Keratinocyte (primary cell): ENCODE measurements at regions not wholly inside any gene's neighbourhood (a gene's known extent, or its start where the extent isn't known, plus 50 kb on each side); places are given as distances from the start of the nearest gene placed in this dataset.

ENCODE experiments used
- DNase-seq: peaks from one replicate; pipeline ENCODE4 v3.0.0-alpha.2; 2011; ENCODE audit warnings: low read depth, missing footprints, low spot score
- FAIRE-seq: peaks from 2 replicates; lab custom pipeline; 2011; peaks lifted over from hg19 to GRCh38; lab: Jason Lieb, UNC
- H2AFZ ChIP-seq: 2 replicates; pipeline ENCODE4 v1.6.0; 2012; ENCODE audit warnings: low read length, control low read depth, inconsistent platforms; ENCODE audit not compliant: control insufficient read depth
- H3K27ac ChIP-seq: 2 replicates; pipeline ENCODE4 v1.5.1; 2011; ENCODE audit warnings: low read length; ENCODE audit not compliant: control insufficient read depth, insufficient read depth
- H3K27me3 ChIP-seq: 3 replicates; pipeline ENCODE4 v1.6.0; 2011; ENCODE audit warnings: low read length; ENCODE audit not compliant: control insufficient read depth, insufficient read depth; ENCODE audit errors: extremely low read depth
- H3K36me3 ChIP-seq, 2 experiments: 2 replicates in 1 of 2; 3 replicates in 1 of 2; pipeline ENCODE4 v1.5.1; 2011; ENCODE audit warnings: low read length in 2 of 2, mild to moderate bottlenecking in 1 of 2; ENCODE audit not compliant: control insufficient read depth in 2 of 2, insufficient read depth in 2 of 2; ENCODE audit errors: extremely low read depth in 1 of 2
- H3K4me1 ChIP-seq: 3 replicates; pipeline ENCODE4 v1.5.1; 2011; ENCODE audit warnings: low read length; ENCODE audit not compliant: control insufficient read depth, insufficient read depth; ENCODE audit errors: extremely low read depth
- H3K4me2 ChIP-seq: 3 replicates; pipeline ENCODE4 v1.6.0; 2011; ENCODE audit warnings: low read depth, low read length; ENCODE audit not compliant: control insufficient read depth, insufficient read depth; ENCODE audit errors: extremely low read depth
- H3K4me3 ChIP-seq, 3 experiments: fragments of 200-600 bp in 1 of 3; sonication (generic) in 1 of 3; 2 replicates in 2 of 3; 3 replicates in 1 of 3; pipeline ENCODE4 v1.5.1; 2011 to 2016; ENCODE audit warnings: low read length in 3 of 3, mild to moderate bottlenecking in 3 of 3, control low read depth in 2 of 3, inconsistent platforms in 1 of 3, low read depth in 1 of 3, mixed read lengths in 1 of 3, mixed run types in 1 of 3, moderate library complexity in 1 of 3; ENCODE audit not compliant: control insufficient read depth in 2 of 3, insufficient read depth in 2 of 3; ENCODE audit errors: extremely low read depth in 1 of 3
- H3K79me2 ChIP-seq: 2 replicates; pipeline ENCODE4 v1.6.0; 2012; ENCODE audit warnings: low read length; ENCODE audit not compliant: control insufficient read depth, insufficient read depth
- H3K9ac ChIP-seq: 3 replicates; pipeline ENCODE4 v1.6.0; 2011; ENCODE audit warnings: low read length; ENCODE audit not compliant: control insufficient read depth, insufficient read depth; ENCODE audit errors: extremely low read depth
- H3K9me1 ChIP-seq: 3 replicates; pipeline ENCODE4 v1.6.0; 2011; ENCODE audit warnings: low read length; ENCODE audit not compliant: control insufficient read depth, insufficient read depth; ENCODE audit errors: extremely low read depth
- H3K9me3 ChIP-seq: 2 replicates; pipeline ENCODE4 v1.5.1; 2012; ENCODE audit warnings: low read depth, low read length; ENCODE audit not compliant: control insufficient read depth
- H4K20me1 ChIP-seq: 3 replicates; pipeline ENCODE4 v1.6.0; 2011; ENCODE audit warnings: low read length; ENCODE audit not compliant: control insufficient read depth, insufficient read depth; ENCODE audit errors: extremely low read depth
- CTCF ChIP-seq, 3 experiments: IDR thresholded peaks in 1 of 3; conservative IDR thresholded peaks in 1 of 3; optimal IDR thresholded peaks in 1 of 3; 2 replicates in 2 of 3; 3 replicates in 1 of 3; pipeline versions ENCODE3 to v1.5.1; 2011; ENCODE audit warnings: low read length in 3 of 3, mild to moderate bottlenecking in 3 of 3, moderate library complexity in 2 of 3, control low read depth in 1 of 3, inconsistent platforms in 1 of 3; ENCODE audit not compliant: insufficient read depth in 2 of 3; ENCODE audit errors: extremely low read depth in 1 of 3
- EZH2 ChIP-seq: IDR thresholded peaks from one replicate; pipeline ENCODE4 v1.6.1; 2012; ENCODE audit warnings: inconsistent platforms, mild to moderate bottlenecking, low read length, moderate library complexity
- dilution Hi-C: fragments of 300-500 bp; cut with MboI; formaldehyde crosslinking; loops from one replicate; pipeline ENCODE4 v1.7.0; 2020; ENCODE audit warnings: low sequenced_read_pairs; ENCODE audit not compliant: extremely low pct_ligation_motif_present

- peak overlapping the region; percentile 93 for H3K9ac ChIP-seq
Observed at GRCh38 chr2:173653432-173653805, 298.7 kb downstream of the CDCA7 start.

DNA sequence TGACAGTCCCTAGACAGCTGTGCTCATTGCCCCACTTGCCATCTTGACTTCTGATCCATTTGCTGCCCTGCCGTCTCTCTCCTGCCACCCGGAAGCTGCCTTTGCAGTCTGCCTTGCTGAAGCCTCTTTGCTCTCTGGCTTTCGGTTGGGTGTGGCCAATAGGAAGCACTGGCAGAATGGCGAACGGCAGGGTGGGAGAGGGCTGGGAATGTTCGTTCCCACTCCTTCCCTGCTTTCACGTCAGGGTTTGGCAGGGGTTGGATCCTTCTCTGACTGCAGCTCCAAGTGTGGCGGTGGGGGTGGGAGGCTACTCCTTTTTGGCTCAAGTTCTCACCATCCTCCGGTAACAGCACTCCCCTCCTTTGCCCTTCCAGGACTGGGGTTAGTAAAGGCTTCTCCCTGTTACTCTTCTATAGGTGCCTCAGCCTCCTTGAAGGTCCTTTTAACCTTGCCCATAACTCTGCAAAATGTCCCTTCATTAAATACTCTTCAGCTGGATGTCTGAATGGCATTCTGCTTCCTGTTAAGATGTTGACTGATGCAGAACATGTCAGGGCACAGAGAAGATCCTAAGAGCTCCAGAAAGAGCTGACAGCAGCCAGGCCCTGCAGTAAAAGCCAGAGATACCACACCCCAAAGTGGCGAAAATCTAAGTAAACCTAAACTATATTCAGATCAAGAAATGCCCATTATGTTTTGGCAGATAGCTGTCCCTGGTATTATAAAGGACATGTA lies 299.7 kb downstream of the CDCA7 start:
- Histone ChIP-seq H3K4me1 (peaks cover 65% of the 10 kb centered on the region), H3K36me3 (no peaks in the 10 kb centered on the region), H3K4me3 (peak overlapping the region; percentile 53 to 75 (median 65)), H3K27me3 (no peaks in the 10 kb centered on the region), H3K27ac (peak overlapping the region; percentile 99), H4K20me1 (no peaks in the 10 kb centered on the region), H3K9ac (peak overlapping the region; percentile 93), H3K79me2 (no peaks in the 10 kb centered on the region), H2AFZ (peak overlapping the region; percentile 72), H3K9me1 (no peaks in the 10 kb centered on the region), H3K9me3 (no peaks in the 10 kb centered on the region), H3K4me2 (peak overlapping the region; percentile 97)
- FAIRE-seq (no peak), DNase-seq (no peak)
- dilution Hi-C loops = no loop called here
- TF ChIP-seq CTCF (optimal IDR thresholded peaks at IDR 0.05 in 1 of 3, IDR thresholded peaks at IDR 0.05 in 1 of 3, conservative IDR thresholded peaks at IDR 0.05 in 1 of 3; ENCODE audit: extremely low read depth in 1 of 3, insufficient read depth in 2 of 3, low read length in 3 of 3) (no peak), EZH2 (no peak)

More at GRCh38 chr2:173653432-173653805, 298.7 kb downstream of the CDCA7 start:
- H3K79me2 ChIP-seq = no peaks in the 10 kb centered on the region
- DNase-seq (no peak), FAIRE-seq (no peak)
- H4K20me1 ChIP-seq = no peaks in the 10 kb centered on the region
- no peaks in the 10 kb centered on the region for H3K9me3 ChIP-seq
- no peak overlapping the region for H2AFZ ChIP-seq
- no peak for TF ChIP-seq CTCF (optimal IDR thresholded peaks at IDR 0.05 in 1 of 3, IDR thresholded peaks at IDR 0.05 in 1 of 3, conservative IDR thresholded peaks at IDR 0.05 in 1 of 3; ENCODE audit: extremely low read depth in 1 of 3, insufficient read depth in 2 of 3, low read length in 3 of 3)
- no peak for TF ChIP-seq EZH2
- H3K36me3 ChIP-seq = no peaks in the 10 kb centered on the region
- no peaks in the 10 kb centered on the region for H3K9me1 ChIP-seq
- H3K27me3 ChIP-seq = no peaks in the 10 kb centered on the region
- peak overlapping the region; percentile 97 for H3K4me2 ChIP-seq
- peak overlapping the region; percentile 99 for H3K27ac ChIP-seq
- H3K4me1 ChIP-seq = peaks cover 56% of the 10 kb centered on the region
- dilution Hi-C loops = no loop called here
- peak overlapping the region; percentile 53 to 75 (median 65) for H3K4me3 ChIP-seq
